C4-2B (cell line): ENCODE measurements at regions not wholly inside any gene's neighbourhood (a gene's known extent, or its start where the extent isn't known, plus 50 kb on each side); places are given as distances from the start of the nearest gene placed in this dataset.

Source experiments
- H3K27ac ChIP-seq: fragments of 450-650 bp; 2 replicates; pipeline ENCODE4 v1.5.1; 2017
- ZFX ChIP-seq: fragments of 450-650 bp; IDR thresholded peaks from 2 replicates; pipeline ENCODE4 v1.6.1; 2017
- TF ChIP-seq, protein P1 (sequence below): fragments of 450-650 bp; conservative IDR thresholded peaks from 2 replicates; pipeline ENCODE4 v1.5.1; 2017; ENCODE audit warnings: mild to moderate bottlenecking

DNA sequence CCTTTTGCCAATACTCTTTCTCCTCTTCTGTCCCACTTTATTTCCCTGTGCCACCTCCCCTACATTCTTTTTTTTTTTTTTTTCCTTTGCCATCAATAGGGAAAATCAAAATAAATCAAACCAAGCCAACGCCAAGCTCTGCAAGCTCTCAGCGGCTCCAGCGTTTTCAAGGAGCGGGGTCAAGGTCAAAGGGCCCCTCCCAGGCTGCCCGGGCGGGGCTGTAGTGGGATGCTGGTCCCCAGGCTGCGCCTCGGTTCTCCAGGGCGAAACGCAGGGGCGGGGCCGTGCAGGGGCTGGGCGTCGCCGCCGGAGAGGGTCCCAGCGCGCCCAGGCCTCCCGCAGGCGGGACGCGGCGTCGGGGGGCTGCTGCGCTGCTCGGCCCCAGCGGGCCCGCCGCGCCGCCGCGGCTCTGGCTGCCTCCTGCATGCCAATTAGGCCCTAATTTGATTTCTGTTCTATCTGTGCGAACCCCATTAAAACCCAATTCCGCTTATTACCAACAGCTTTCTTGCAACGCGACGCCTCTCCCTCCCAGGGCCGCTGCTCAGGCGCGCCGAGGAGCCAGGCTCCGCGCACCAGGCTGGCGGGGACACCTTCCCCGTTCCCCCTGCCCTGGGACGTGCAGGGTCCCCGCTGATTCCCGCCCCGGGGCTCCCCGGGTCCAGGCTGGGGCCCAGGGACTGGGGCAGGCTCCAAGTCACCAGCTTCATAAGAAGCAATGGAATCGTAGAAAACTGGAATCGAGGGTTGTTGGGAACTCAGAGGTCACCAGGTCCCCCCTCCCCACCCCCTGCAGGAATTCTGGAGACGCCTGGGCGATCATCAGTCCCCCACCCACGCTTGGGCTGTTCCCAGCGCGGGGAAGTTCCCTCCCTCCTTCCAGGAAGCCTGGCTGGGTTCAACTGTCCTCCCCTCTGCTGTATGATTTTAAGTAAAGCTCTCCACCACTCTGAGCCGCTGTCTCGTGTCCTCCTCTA is 50.7 kb upstream of the MAP1LC3B2 start:
- H3K27ac ChIP-seq, result no peak overlapping the region
- TF ChIP-seq, protein P1, sequence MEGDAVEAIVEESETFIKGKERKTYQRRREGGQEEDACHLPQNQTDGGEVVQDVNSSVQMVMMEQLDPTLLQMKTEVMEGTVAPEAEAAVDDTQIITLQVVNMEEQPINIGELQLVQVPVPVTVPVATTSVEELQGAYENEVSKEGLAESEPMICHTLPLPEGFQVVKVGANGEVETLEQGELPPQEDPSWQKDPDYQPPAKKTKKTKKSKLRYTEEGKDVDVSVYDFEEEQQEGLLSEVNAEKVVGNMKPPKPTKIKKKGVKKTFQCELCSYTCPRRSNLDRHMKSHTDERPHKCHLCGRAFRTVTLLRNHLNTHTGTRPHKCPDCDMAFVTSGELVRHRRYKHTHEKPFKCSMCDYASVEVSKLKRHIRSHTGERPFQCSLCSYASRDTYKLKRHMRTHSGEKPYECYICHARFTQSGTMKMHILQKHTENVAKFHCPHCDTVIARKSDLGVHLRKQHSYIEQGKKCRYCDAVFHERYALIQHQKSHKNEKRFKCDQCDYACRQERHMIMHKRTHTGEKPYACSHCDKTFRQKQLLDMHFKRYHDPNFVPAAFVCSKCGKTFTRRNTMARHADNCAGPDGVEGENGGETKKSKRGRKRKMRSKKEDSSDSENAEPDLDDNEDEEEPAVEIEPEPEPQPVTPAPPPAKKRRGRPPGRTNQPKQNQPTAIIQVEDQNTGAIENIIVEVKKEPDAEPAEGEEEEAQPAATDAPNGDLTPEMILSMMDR, result no peak
- no peak for TF ChIP-seq ZFX
